ENCODE measurements at regions not wholly inside any gene's neighbourhood (a gene's known extent, or its start where the extent isn't known, plus 50 kb on each side); places are given as distances from the start of the nearest gene placed in this dataset.

DNA sequence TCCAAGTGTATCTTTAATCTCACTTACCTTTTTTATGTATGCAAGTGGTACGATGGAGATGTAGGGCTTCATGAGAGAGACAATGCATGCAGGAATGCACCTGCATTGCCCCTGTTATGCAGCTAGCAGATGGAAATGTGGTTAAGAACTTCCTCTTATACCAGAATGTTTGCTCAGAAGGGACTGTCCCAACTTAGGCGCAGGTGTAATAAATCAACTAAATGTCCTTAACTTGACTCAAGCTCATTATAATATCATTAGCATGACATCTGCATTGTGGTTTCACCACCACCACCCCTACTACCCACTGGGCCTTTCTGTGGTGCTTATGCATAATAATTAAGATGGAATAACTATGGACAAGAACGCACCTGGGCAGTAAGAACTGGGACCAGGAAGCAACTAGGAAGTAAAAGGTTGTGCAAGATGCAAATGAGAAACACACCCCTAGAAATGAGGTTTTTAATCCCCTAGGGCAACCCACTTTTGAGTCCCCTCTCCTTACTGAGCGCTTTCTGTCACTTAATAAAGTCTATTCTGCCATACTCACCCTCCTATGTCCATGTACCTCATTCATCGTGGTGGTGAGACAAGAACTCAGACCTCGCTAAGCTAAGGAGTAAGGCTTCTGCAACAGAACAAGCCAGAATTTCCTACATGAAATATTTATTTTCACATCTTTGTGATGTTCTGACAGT is 1103.3 kb upstream of the B3GALT2 start:
- no peaks in the 10 kb centered on the region for H4K20me1 ChIP-seq (replicated peaks; ENCODE audit: control insufficient read depth, extremely low read depth, insufficient read depth, low read length)
- H3K9ac ChIP-seq (replicated peaks; ENCODE audit: extremely low read depth, insufficient read depth, low read length): no peak overlapping the region
- H3K27me3 ChIP-seq (ENCODE audit: control insufficient read depth in 2 of 2, insufficient read depth in 2 of 2, low read length in 2 of 2): no peaks in the 10 kb centered on the region
- DNase-seq (ENCODE audit: low read depth, low spot score): no peak
- BruUV-seq (replicated peaks): no TSS peak
- H3K27ac ChIP-seq (ENCODE audit: insufficient read depth, low read depth, low read length): no peak overlapping the region
- FAIRE-seq: no peak
- H3K9me1 ChIP-seq (replicated peaks; ENCODE audit: control insufficient read depth, extremely low read depth, insufficient read depth, low read length): no peaks in the 10 kb centered on the region
- dilution Hi-C loops (cut with MboI; ENCODE audit: extremely low pct_ligation_motif_present, low sequenced_read_pairs) (no loop called here), intact Hi-C loops (cut with micrococcal nuclease) (no loop called here)
- H3K4me2 ChIP-seq (ENCODE audit: insufficient read depth, low read length): no peak overlapping the region
- no peak overlapping the region for H2AFZ ChIP-seq (ENCODE audit: low read depth, low read length)
- no peaks in the 10 kb centered on the region for H3K9me3 ChIP-seq (replicated peaks; ENCODE audit: control insufficient read depth, insufficient read depth, low read length)
- CTCF ChIA-PET: no interaction called here
- no peaks in the 10 kb centered on the region for H3K79me2 ChIP-seq (ENCODE audit: control insufficient read depth, insufficient read depth, low read length)
- TF ChIP-seq POLR2A (IDR thresholded peaks at IDR 0.05; ENCODE audit: low read depth, low read length): no peak
- TF ChIP-seq, protein P1, sequence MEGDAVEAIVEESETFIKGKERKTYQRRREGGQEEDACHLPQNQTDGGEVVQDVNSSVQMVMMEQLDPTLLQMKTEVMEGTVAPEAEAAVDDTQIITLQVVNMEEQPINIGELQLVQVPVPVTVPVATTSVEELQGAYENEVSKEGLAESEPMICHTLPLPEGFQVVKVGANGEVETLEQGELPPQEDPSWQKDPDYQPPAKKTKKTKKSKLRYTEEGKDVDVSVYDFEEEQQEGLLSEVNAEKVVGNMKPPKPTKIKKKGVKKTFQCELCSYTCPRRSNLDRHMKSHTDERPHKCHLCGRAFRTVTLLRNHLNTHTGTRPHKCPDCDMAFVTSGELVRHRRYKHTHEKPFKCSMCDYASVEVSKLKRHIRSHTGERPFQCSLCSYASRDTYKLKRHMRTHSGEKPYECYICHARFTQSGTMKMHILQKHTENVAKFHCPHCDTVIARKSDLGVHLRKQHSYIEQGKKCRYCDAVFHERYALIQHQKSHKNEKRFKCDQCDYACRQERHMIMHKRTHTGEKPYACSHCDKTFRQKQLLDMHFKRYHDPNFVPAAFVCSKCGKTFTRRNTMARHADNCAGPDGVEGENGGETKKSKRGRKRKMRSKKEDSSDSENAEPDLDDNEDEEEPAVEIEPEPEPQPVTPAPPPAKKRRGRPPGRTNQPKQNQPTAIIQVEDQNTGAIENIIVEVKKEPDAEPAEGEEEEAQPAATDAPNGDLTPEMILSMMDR (IDR thresholded peaks at IDR 0.05; ENCODE audit: extremely low read depth in 1 of 2, insufficient read depth in 1 of 2, low read depth in 1 of 2, low read length in 2 of 2): no peak
- TF ChIP-seq GATA2 (IDR thresholded peaks at IDR 0.05; ENCODE audit: insufficient read depth, insufficient read length, low read depth, low read length): no peak
- no peak for TF ChIP-seq JUN (IDR thresholded peaks at IDR 0.05; ENCODE audit: borderline replicate concordance, insufficient read depth, insufficient read length, low read depth)
- no peak for TF ChIP-seq POLR2AphosphoS5 (IDR thresholded peaks at IDR 0.05; ENCODE audit: insufficient read depth, low read depth, low read length)
- no peak for TF ChIP-seq EZH2 (IDR thresholded peaks at IDR 0.05; ENCODE audit: borderline replicate concordance, low read depth, low read length, severe bottlenecking)
- TF ChIP-seq FOS (IDR thresholded peaks at IDR 0.05; ENCODE audit: borderline replicate concordance, insufficient read depth, low read length): no peak
- TF ChIP-seq, protein P2, sequence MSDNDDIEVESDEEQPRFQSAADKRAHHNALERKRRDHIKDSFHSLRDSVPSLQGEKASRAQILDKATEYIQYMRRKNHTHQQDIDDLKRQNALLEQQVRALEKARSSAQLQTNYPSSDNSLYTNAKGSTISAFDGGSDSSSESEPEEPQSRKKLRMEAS (IDR thresholded peaks at IDR 0.05; ENCODE audit: insufficient read depth, insufficient read length): no peak
- TF ChIP-seq MYC (IDR thresholded peaks at IDR 0.05; ENCODE audit: low read depth, low read length): no peak
- no peak overlapping the region for H3K4me3 ChIP-seq (replicated peaks in 1 of 3; ENCODE audit: insufficient read depth in 1 of 3, low read depth in 1 of 3, low read length in 3 of 3)
- no peaks in the 10 kb centered on the region for H3K36me3 ChIP-seq (ENCODE audit: control insufficient read depth in 2 of 2, extremely low read depth in 1 of 2, insufficient read depth in 2 of 2, low read length in 2 of 2)
- no peaks in the 10 kb centered on the region for H3K4me1 ChIP-seq (ENCODE audit: control insufficient read depth, extremely low read depth, insufficient read depth, low read length)
- POLR2A ChIA-PET: no interaction called here
